ENCODE measurements at regions not wholly inside any gene's neighbourhood (a gene's known extent, or its start where the extent isn't known, plus 50 kb on each side); places are given as distances from the start of the nearest gene placed in this dataset.
"Not testable (repeated sequence)": the region's sequence is repeated elsewhere in the genome, so short reads cannot be mapped to it uniquely, and the experiment has no call there.

DNA sequence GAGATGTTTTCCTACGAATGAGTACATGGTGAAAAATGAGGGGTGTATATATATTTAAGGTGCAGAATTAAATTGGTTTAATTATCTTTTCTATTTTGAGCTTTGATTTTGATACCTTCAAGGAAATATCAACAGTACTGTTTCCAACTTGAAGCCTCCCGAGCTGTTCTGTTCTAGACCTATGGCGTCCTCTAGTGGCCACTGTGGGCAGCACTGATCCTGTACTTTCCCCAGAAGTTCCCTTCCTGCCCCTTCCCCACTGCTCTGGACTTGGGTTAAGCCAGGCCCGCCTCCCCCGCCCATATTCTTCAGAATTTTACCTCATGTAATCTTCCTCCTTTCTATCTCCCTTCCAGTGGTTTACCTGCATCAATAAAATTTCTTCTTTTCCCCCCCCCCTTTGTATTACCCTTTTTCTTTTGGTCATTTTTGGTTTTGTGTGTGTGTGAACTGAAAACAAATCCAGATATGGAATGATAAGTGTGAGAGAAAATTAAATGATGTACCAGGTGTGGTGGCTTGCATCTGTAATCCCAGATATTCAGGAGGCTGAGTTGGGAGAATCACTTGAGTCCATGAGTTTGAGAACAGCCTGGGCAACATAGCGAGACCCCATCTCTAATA is 1643.5 kb downstream of the TP53TG3F start:
- H3K9ac ChIP-seq (ENCODE audit: insufficient read length, low read depth) = no peak overlapping the region
- no peak overlapping the region for H3K4me3 ChIP-seq (ENCODE audit: insufficient read length, low read depth)
- TF ChIP-seq SUZ12 (IDR thresholded peaks at IDR 0.05; ENCODE audit: extremely low read depth, insufficient read depth, insufficient read length) = no peak
- TF ChIP-seq ZNF274 (IDR thresholded peaks at IDR 0.05; ENCODE audit: low read depth, low read length) = no peak
- TF ChIP-seq YY1 (IDR thresholded peaks at IDR 0.05; ENCODE audit: insufficient read depth, insufficient read length) = no peak
- H3K27me3 ChIP-seq (ENCODE audit: insufficient read depth, insufficient read length) = peaks cover 24% of the 10 kb centered on the region
- no peaks in the 10 kb centered on the region for H3K36me3 ChIP-seq (ENCODE audit: insufficient read depth, insufficient read length, low read length)
- no peaks in the 10 kb centered on the region for H3K9me3 ChIP-seq (ENCODE audit: insufficient read depth, low read length)
- H3K4me1 ChIP-seq (ENCODE audit: insufficient read depth, insufficient read length) = no peaks in the 10 kb centered on the region
- peak; percentile 36 for DNase-seq (ENCODE audit: low read depth, low spot score)

DNA sequence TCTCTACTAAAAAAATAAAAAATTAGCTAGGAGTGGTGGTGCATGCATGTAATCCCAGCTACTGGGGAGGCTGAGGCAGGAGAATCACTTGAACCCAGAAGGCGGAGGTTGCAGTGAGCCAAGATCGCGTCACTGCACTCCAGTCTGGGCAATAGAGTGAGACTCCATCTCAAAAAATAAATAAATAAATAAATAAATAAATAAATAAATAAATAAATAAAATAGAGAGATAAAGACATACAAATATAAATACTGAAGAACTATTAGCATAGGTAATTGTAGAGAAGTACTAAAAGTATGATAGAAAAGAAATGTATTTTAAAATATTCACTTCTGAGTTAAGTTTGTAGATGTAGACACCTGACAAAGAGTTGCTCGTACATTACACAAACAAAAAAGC is 1652.4 kb downstream of the TP53TG3F start:
- peaks cover 31% of the 10 kb centered on the region for H3K27me3 ChIP-seq (ENCODE audit: insufficient read depth, insufficient read length)
- not testable (repeated sequence) for H3K4me3 ChIP-seq (ENCODE audit: insufficient read length, low read depth); H3K9me3 ChIP-seq (ENCODE audit: insufficient read depth, low read length); H3K36me3 ChIP-seq (ENCODE audit: insufficient read depth, insufficient read length, low read length); DNase-seq (ENCODE audit: low read depth, low spot score); H3K4me1 ChIP-seq (ENCODE audit: insufficient read depth, insufficient read length); H3K9ac ChIP-seq (ENCODE audit: insufficient read length, low read depth)

DNA sequence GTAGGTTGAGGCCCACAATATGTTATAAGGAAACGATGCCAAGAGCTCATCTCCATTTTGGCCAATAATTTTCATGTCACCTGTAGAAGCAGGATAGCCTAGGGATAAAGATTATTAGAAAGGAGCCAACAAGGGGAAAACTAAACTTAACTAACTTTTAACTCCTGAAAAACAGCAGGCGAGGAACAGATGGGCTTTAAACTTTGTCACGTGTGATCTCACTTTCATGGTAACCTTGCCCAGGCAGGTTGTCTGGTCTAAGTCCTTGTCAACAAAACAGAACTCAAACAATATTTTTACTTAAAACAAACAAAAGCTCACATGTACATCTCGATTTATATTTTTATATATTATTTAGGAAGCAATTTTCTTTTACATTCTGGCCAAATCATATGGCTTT is 1672.0 kb downstream of the TP53TG3F start:
- DNase-seq (ENCODE audit: low read depth, low spot score) = no peak
- Histone ChIP-seq H3K27me3 (ENCODE audit: insufficient read depth, insufficient read length) (peaks cover 25% of the 10 kb centered on the region), H3K9ac (ENCODE audit: insufficient read length, low read depth) (no peak overlapping the region), H3K9me3 (ENCODE audit: insufficient read depth, low read length) (no peaks in the 10 kb centered on the region), H3K36me3 (ENCODE audit: insufficient read depth, insufficient read length, low read length) (no peaks in the 10 kb centered on the region), H3K4me3 (ENCODE audit: insufficient read length, low read depth) (no peak overlapping the region), H3K4me1 (ENCODE audit: insufficient read depth, insufficient read length) (no peaks in the 10 kb centered on the region)
- no peak for TF ChIP-seq ZNF274 (IDR thresholded peaks at IDR 0.05; ENCODE audit: low read depth, low read length)

DNA sequence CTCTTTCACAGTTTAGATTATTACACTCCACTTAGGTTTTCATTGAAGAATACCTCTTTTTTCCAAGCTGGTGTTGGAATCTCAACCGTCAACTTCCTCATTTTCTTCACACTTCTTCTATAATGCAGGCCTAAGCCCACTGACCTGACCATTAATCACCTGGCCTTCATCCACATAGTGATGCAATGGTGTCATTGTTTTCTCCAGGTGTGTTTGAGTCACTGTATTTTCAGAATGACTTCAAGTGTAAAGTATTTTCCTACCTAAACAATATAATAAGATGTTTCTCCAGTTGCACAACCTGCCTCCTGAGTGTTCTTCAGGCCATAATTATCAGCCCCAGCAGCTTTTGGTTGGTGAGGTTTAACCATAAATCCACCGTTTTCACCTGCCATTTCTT is 1675.1 kb downstream of the TP53TG3F start:
- Histone ChIP-seq H3K36me3 (ENCODE audit: insufficient read depth, insufficient read length, low read length) (no peaks in the 10 kb centered on the region), H3K9ac (ENCODE audit: insufficient read length, low read depth) (no peak overlapping the region), H3K4me1 (ENCODE audit: insufficient read depth, insufficient read length) (no peaks in the 10 kb centered on the region), H3K9me3 (ENCODE audit: insufficient read depth, low read length) (no peaks in the 10 kb centered on the region), H3K4me3 (ENCODE audit: insufficient read length, low read depth) (no peak overlapping the region), H3K27me3 (ENCODE audit: insufficient read depth, insufficient read length) (peaks cover 19% of the 10 kb centered on the region)
- DNase-seq (ENCODE audit: low read depth, low spot score) = no peak
- no peak for TF ChIP-seq ZNF274 (IDR thresholded peaks at IDR 0.05; ENCODE audit: low read depth, low read length)
- TF ChIP-seq SUZ12 (IDR thresholded peaks at IDR 0.05; ENCODE audit: extremely low read depth, insufficient read depth, insufficient read length) = no peak
- no peak for TF ChIP-seq YY1 (IDR thresholded peaks at IDR 0.05; ENCODE audit: insufficient read depth, insufficient read length)

DNA sequence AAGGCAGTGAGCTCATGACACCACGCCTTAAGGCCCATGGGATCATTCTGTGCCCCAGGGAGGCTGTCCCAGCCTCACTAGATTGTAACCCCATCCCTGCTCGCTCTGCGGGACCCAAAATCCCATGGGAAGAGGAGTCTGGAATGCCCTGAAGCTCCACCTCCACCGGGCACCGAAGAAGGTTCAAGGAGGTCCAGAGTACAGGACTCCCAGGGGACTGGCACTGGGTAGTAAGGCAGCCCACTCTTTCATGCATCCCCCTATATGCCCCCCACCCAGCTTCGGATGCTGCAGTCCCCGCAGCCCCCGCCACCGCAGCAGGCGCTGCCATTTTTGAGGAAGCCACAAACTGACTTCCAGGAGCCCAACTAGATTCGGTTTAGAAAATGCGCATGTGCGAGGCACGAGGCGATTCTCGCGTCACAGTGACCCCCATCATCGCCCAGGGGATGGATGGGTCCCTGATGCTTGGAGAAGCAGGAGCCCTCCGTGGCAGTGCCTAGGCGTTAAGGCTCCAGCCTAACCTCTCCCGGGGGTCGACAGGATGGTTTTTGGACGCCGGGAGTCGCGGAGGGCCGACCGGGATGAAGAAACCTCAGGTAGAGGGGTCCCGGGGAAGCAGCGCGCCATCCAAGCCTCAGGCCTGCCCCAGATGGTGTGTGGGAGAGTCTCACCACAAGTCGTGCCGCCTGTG is 1681.0 kb downstream of the TP53TG3F start:
- Histone ChIP-seq H3K9me3 (ENCODE audit: insufficient read depth, low read length) (no peaks in the 10 kb centered on the region), H3K4me1 (ENCODE audit: insufficient read depth, insufficient read length) (no peaks in the 10 kb centered on the region), H3K27me3 (ENCODE audit: insufficient read depth, insufficient read length) (peaks cover 20% of the 10 kb centered on the region), H3K9ac (ENCODE audit: insufficient read length, low read depth) (no peak overlapping the region), H3K36me3 (ENCODE audit: insufficient read depth, insufficient read length, low read length) (no peaks in the 10 kb centered on the region), H3K4me3 (ENCODE audit: insufficient read length, low read depth) (no peak overlapping the region)
- TF ChIP-seq SUZ12 (IDR thresholded peaks at IDR 0.05; ENCODE audit: extremely low read depth, insufficient read depth, insufficient read length) = no peak
- TF ChIP-seq YY1 (IDR thresholded peaks at IDR 0.05; ENCODE audit: insufficient read depth, insufficient read length) = no peak
- no peak for TF ChIP-seq ZNF274 (IDR thresholded peaks at IDR 0.05; ENCODE audit: low read depth, low read length)
- DNase-seq (ENCODE audit: low read depth, low spot score) = no peak

- Histone ChIP-seq H3K27me3 (ENCODE audit: insufficient read depth, insufficient read length) (peaks cover 20% of the 10 kb centered on the region), H3K9ac (ENCODE audit: insufficient read length, low read depth) (no peak overlapping the region), H3K4me1 (ENCODE audit: insufficient read depth, insufficient read length) (no peaks in the 10 kb centered on the region), H3K4me3 (ENCODE audit: insufficient read length, low read depth) (no peak overlapping the region), H3K36me3 (ENCODE audit: insufficient read depth, insufficient read length, low read length) (no peaks in the 10 kb centered on the region), H3K9me3 (ENCODE audit: insufficient read depth, low read length) (no peaks in the 10 kb centered on the region)
- no peak for TF ChIP-seq SUZ12 (IDR thresholded peaks at IDR 0.05; ENCODE audit: extremely low read depth, insufficient read depth, insufficient read length)
- no peak for TF ChIP-seq ZNF274 (IDR thresholded peaks at IDR 0.05; ENCODE audit: low read depth, low read length)
- no peak for TF ChIP-seq YY1 (IDR thresholded peaks at IDR 0.05; ENCODE audit: insufficient read depth, insufficient read length)
- DNase-seq (ENCODE audit: low read depth, low spot score) = no peak
Measured at GRCh38 chr16:35141303-35141702, 1681.9 kb downstream of the TP53TG3F start.

DNA sequence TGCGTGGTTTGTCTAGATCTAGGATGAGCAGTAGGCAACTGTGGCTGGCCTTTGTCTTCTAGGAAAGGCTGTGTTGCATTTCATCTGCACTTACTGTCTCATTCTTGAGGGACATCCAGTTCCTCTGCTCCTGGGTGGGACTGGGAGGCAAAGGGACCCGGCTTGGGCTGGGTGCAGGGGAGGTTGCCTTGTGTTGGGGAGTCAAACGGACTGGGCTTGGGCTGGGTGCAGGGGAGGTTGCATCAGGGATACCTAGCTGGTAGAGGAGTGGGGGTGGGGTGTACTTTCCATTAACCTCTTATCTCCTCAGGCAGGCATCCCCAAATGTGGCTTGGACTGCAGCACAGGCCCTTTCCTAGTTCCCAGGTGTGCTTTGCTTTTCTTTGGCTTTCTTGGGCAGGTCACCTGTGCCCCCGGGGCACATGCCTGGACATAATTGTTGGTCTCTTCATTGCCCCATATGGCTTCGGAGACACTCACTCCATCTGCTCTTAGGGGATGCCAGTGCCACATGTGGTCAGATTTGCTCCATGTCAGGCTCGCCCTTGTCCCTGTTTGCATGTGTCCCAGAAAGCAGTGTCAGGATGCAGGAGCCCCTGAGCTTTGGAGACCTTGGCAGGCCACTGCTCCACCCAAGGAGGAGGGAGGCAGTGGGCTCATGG is 1682.9 kb downstream of the TP53TG3F start:
- no peaks in the 10 kb centered on the region for H3K9me3 ChIP-seq (ENCODE audit: insufficient read depth, low read length)
- H3K4me1 ChIP-seq (ENCODE audit: insufficient read depth, insufficient read length) = no peaks in the 10 kb centered on the region
- TF ChIP-seq YY1 (IDR thresholded peaks at IDR 0.05; ENCODE audit: insufficient read depth, insufficient read length) = no peak
- TF ChIP-seq SUZ12 (IDR thresholded peaks at IDR 0.05; ENCODE audit: extremely low read depth, insufficient read depth, insufficient read length) = no peak
- no peak for TF ChIP-seq ZNF274 (IDR thresholded peaks at IDR 0.05; ENCODE audit: low read depth, low read length)
- H3K36me3 ChIP-seq (ENCODE audit: insufficient read depth, insufficient read length, low read length) = no peaks in the 10 kb centered on the region
- DNase-seq (ENCODE audit: low read depth, low spot score) = no peak
- no peak overlapping the region for H3K9ac ChIP-seq (ENCODE audit: insufficient read length, low read depth)
- H3K4me3 ChIP-seq (ENCODE audit: insufficient read length, low read depth) = no peak overlapping the region
- peaks cover 17% of the 10 kb centered on the region for H3K27me3 ChIP-seq (ENCODE audit: insufficient read depth, insufficient read length)

All from NT2/D1 (cell line).